ENCODE measurements at regions not wholly inside any gene's neighbourhood (a gene's known extent, or its start where the extent isn't known, plus 50 kb on each side); places are given as distances from the start of the nearest gene placed in this dataset.

- no peak for TF ChIP-seq ATF6 (CRISPR knock-in tag; conservative IDR thresholded peaks at IDR 0.05)
- TF ChIP-seq SRSF9 (IDR thresholded peaks at IDR 0.05; ENCODE audit: borderline replicate concordance, insufficient read depth, low read depth, low read length, poor library complexity, severe bottlenecking): no peak
These were observed 85.9 kb downstream of the GLI2 start for GRCh38 chr2:120821446-120822160.

All from HepG2 (cell line).